ENCODE measurements at regions not wholly inside any gene's neighbourhood (a gene's known extent, or its start where the extent isn't known, plus 50 kb on each side); places are given as distances from the start of the nearest gene placed in this dataset.

DNA sequence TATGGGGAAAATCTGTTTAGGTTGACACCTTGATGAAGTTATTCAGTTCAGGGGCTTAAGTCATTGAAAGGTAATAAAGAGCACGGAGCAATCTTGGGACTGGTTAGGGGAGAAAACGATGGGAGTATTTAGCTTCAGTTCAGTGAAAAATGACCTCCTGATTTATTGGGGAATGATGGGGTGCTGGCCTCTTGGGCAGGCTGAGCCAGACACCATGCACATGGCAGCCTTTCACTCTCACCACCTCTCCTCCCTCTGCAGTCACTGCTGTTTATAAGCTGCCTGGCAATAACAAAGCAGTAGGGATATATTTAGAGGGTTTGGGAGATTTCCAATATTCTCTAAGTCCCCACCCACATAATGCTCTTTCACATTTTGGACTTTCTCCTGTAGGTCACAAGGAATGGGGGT is 140.5 kb upstream of the HS3ST2 start:
- TF ChIP-seq POLR2A (IDR thresholded peaks at IDR 0.05; ENCODE audit: low read length) = no peak
- TF ChIP-seq GATA1 (IDR thresholded peaks at IDR 0.05; ENCODE audit: low read depth, low read length) = no peak
- DNase-seq = no peak

GRCh38 chr16:22674832-22675191 is 139.2 kb upstream of the HS3ST2 start:
- TF ChIP-seq POLR2A (IDR thresholded peaks at IDR 0.05; ENCODE audit: low read length) = no peak
- no peak for TF ChIP-seq GATA1 (IDR thresholded peaks at IDR 0.05; ENCODE audit: low read depth, low read length)
- no peak for DNase-seq

- TF ChIP-seq GATA1 (IDR thresholded peaks at IDR 0.05; ENCODE audit: low read depth, low read length) = no peak
- no peak for TF ChIP-seq POLR2A (IDR thresholded peaks at IDR 0.05; ENCODE audit: low read length)
- DNase-seq = no peak
These were observed 138.0 kb upstream of the HS3ST2 start for GRCh38 chr16:22675745-22676540.

DNA sequence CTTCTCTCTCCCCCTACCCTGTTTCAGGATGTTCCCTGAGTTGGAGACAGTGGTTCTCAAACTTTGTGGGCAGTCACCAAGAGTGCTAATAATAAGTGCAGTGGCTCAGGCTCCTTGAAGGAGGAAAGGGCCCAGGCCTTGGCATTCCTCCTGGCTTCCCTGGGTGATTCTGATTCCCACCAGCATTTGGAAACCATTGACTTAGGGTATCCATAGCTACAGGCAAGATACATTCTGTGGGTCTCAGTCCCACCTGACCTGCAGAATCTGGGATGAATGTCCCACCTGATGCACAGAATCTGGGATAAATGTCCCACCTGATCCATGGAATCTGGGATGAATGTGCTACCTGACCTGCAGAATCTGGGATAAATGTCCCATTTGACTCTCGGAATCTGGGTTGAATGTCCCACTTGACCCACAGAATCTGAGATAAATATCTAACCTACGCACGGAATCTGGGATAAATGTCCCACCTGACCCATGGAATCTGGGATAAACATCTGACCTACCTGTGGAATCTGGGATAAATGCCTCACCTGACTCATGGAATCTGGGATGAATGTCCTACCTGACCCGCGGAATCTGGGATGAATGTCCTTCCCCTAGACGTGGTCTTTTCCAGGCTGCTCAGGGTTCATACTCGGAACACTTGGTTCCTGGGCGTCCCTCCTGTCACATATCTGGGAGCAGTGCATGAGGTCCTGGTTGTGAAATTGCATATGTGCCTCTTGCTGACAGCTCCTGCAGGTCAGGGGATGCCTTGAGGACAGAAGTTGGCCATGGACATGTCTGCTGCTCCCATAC is 136.7 kb upstream of the HS3ST2 start:
- no peak for DNase-seq
- TF ChIP-seq GATA1 (IDR thresholded peaks at IDR 0.05; ENCODE audit: low read depth, low read length) (no peak), POLR2A (IDR thresholded peaks at IDR 0.05; ENCODE audit: low read length) (no peak)

GRCh38 chr16:22678311-22678710 is 135.7 kb upstream of the HS3ST2 start:
- no peak for DNase-seq
- TF ChIP-seq POLR2A (IDR thresholded peaks at IDR 0.05; ENCODE audit: low read length) = no peak
- TF ChIP-seq GATA1 (IDR thresholded peaks at IDR 0.05; ENCODE audit: low read depth, low read length) = no peak

DNA sequence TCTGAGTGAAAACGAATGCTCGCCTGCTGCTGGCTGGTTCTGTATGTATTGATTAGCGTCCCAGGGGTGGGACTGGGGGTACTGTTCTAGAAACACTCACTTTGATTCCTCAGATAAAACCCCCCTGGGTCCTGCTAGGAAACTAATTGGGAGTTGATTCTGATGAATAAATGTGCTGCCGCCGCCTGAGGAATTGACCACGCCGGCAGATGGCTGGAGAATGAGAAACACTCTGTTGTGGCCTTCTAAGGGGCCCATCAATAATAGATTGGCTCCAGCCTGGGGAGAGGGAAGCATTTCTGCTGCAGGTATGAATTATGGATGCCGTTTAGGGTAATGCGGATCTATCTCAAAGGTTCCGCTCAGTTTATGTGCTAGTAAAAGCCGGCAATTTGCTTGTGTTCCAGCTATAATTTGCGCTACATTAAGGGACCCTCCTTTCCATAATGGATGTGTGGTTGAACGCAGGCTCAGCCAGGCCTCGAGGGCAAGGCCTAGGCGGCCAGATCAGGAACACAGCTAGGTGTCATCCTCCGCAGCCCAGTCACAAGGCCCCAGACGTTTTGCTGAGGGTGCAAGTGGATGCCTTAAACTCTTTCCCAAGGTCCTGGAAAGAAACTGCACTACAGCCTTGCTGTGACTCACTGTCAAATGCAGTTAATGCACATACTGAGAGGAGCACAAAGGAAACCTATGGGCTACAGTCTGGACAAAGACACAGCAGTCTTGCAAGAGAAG is 132.2 kb upstream of the HS3ST2 start:
- TF ChIP-seq POLR2A (IDR thresholded peaks at IDR 0.05; ENCODE audit: low read length) = no peak
- TF ChIP-seq GATA1 (IDR thresholded peaks at IDR 0.05; ENCODE audit: low read depth, low read length) = no peak
- DNase-seq = no peak

- TF ChIP-seq POLR2A (IDR thresholded peaks at IDR 0.05; ENCODE audit: low read length) = no peak
- DNase-seq = no peak
These were observed 130.7 kb upstream of the HS3ST2 start for GRCh38 chr16:22683258-22683657.

DNA sequence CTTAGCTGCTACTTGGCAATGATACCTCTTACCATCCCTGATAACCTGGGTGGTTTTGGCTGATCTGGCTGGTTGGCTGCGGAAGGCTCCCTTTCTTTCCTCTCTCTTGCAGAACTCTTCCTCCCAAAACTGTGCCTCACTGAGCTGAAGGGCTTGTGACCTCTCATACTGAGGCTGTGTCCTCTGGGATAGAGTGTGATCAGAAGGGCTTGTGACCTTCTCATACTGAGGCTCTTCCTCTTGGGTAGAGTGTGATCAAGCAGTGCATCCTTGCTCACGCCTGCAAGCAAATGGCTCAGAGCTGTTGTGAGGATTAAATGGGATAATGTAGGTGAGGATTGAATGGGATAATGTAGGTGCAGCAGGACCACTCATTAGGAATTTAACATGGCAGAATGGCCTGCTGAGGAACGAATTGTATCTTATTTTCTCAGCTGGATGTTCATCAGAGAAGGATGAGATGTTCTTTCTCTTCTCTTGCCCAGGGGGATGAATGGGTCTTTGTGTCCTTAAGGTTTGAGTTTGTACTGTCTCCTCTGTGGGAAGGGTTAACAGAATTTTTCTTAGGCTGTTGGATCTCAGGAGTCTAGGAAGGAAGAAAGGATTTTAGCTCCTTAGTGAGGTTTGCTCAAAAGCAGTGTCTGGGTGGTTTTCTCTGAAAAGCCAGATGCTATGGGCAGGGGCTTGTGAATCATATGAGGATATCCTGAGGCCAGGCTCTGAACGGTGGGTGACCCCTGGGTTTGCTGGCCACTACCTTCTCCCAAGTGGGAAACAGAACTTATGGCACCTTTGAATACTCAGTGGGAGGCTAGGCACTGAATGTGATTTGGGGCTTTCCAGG is 130.0 kb upstream of the HS3ST2 start:
- TF ChIP-seq POLR2A (IDR thresholded peaks at IDR 0.05; ENCODE audit: low read length) (no peak), GATA1 (IDR thresholded peaks at IDR 0.05; ENCODE audit: low read depth, low read length) (no peak)
- no peak for DNase-seq

- DNase-seq = no peak
- TF ChIP-seq GATA1 (IDR thresholded peaks at IDR 0.05; ENCODE audit: low read depth, low read length) = no peak
- no peak for TF ChIP-seq POLR2A (IDR thresholded peaks at IDR 0.05; ENCODE audit: low read length)
These were observed 129.1 kb upstream of the HS3ST2 start for GRCh38 chr16:22684574-22685458.

DNA sequence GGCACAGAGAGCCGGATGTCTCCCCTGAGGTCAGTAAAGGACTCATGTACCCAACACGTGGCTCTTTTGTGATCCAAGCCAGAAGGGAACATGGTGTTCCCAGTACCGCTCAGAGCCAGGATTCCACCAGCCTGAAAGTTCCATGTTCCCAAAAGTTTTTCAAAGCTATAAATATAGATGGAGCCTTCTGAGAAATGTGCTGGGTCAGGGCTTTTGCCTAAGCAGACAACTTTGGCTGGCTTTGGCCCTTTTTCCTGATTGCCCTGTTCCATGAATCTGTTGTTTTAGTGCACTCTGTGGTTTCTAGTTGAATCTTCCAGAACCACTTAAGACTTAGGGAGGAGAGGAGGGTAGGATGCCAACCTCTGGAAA is 128.5 kb upstream of the HS3ST2 start:
- DNase-seq = no peak
- TF ChIP-seq GATA1 (IDR thresholded peaks at IDR 0.05; ENCODE audit: low read depth, low read length) = no peak
- TF ChIP-seq POLR2A (IDR thresholded peaks at IDR 0.05; ENCODE audit: low read length) = no peak

GRCh38 chr16:22687031-22687530 is 126.9 kb upstream of the HS3ST2 start:
- TF ChIP-seq GATA1 (IDR thresholded peaks at IDR 0.05; ENCODE audit: low read depth, low read length) (no peak), POLR2A (IDR thresholded peaks at IDR 0.05; ENCODE audit: low read length) (no peak)
- DNase-seq = no peak

- no peak for DNase-seq
- TF ChIP-seq GATA1 (IDR thresholded peaks at IDR 0.05; ENCODE audit: low read depth, low read length) (no peak), POLR2A (IDR thresholded peaks at IDR 0.05; ENCODE audit: low read length) (no peak)
These were observed 125.5 kb upstream of the HS3ST2 start for GRCh38 chr16:22688463-22688862.
